Right cardiac atrium (tissue), 5 donors: ENCODE measurements at regions not wholly inside any gene's neighbourhood (a gene's known extent, or its start where the extent isn't known, plus 50 kb on each side); places are given as distances from the start of the nearest gene placed in this dataset.

Source experiments
- ATAC-seq, 2 donors: fragments of 200-7000 bp; cut with Tn5 transposase; one replicate each; pipeline versions ENCODE4 v1.8.0 to v1.9.1; 2020; ENCODE audit warnings: moderate library complexity in 2 of 2, mild to moderate bottlenecking in 1 of 2
- DNase-seq, 3 donors: peaks; one replicate each; pipeline ENCODE4 v3.0.0-alpha.2; 2020
- H3K27ac ChIP-seq: one replicate; pipeline ENCODE4 v1.5.1; 2013; ENCODE audit warnings: mild to moderate bottlenecking, low read length, control low read depth, moderate library complexity
- H3K27me3 ChIP-seq: one replicate; pipeline ENCODE4 v1.6.1; 2013; ENCODE audit not compliant: control insufficient read depth, insufficient read depth
- H3K4me1 ChIP-seq: one replicate; pipeline ENCODE4 v1.6.1; 2013; ENCODE audit warnings: low read length; ENCODE audit not compliant: control insufficient read depth, insufficient read depth
- H3K4me3 ChIP-seq: one replicate; pipeline ENCODE4 v1.5.1; 2013; ENCODE audit warnings: low read length, control low read depth
- H3K9me3 ChIP-seq: one replicate; pipeline ENCODE4 v1.6.1; 2013; ENCODE audit warnings: low read length; ENCODE audit not compliant: control insufficient read depth
- WGBS: extraction: QIAGEN DNeasy Blood & Tissue Kit; methylation state at CpG from one replicate; pipeline ENCODE4 v1.1.7; 2013; 5-methylcytosine and 5-hydroxymethylcytosine counted together
- intact Hi-C, 4 donors: fragments of 100-400 bp; cut with DNase I; formaldehyde crosslinking; loops; one replicate each; pipeline versions ENCODE4 v1.11.0 to v1.14.0; 2022 to 2023
- donor health status: healthy with polysubstance abuse.
- donor health status: DM: no; HTN: yes; CAD: no.
- donor health status: DM: no; HTN: no; CAD: no.
- donor health status: DM: no; HTN: yes; CAD: no; lungs with severe emphysema.
- donor health status: DM: yes; HTN: yes; CAD: no.

GRCh38 chr10:63744060-63744941 lies 223.1 kb downstream of the REEP3 start:
- DNase-seq: no peak
- intact Hi-C loops: no loop called here
- WGBS: 65% methylated on average over 5 of the region's 5 CpGs
- no peak overlapping the region for H3K4me3 ChIP-seq
- H3K27me3 ChIP-seq: no peaks in the 10 kb centered on the region
- no peak overlapping the region for H3K27ac ChIP-seq
- H3K9me3 ChIP-seq: no peaks in the 10 kb centered on the region
- no peaks in the 10 kb centered on the region for H3K4me1 ChIP-seq
- ATAC-seq: no peak

GRCh38 chr10:63749915-63750314 lies 228.7 kb downstream of the REEP3 start:
- DNase-seq (no peak), ATAC-seq (no peak)
- 54% methylated on average over 2 of the region's 2 CpGs for WGBS
- intact Hi-C loops: no loop called here
- no peaks in the 10 kb centered on the region for H3K9me3 ChIP-seq
- H3K27me3 ChIP-seq: no peaks in the 10 kb centered on the region
- H3K4me3 ChIP-seq: no peak overlapping the region
- H3K4me1 ChIP-seq: no peaks in the 10 kb centered on the region
- H3K27ac ChIP-seq: no peak overlapping the region

GRCh38 chr10:63751836-63752235 lies 230.6 kb downstream of the REEP3 start:
- Histone ChIP-seq H3K9me3 (no peaks in the 10 kb centered on the region), H3K27me3 (no peaks in the 10 kb centered on the region), H3K27ac (no peak overlapping the region), H3K4me3 (no peak overlapping the region), H3K4me1 (no peaks in the 10 kb centered on the region)
- ATAC-seq: no peak
- no peak for DNase-seq
- intact Hi-C loops: no loop called here

GRCh38 chr10:63752318-63752717 lies 231.1 kb downstream of the REEP3 start:
- no peak overlapping the region for H3K27ac ChIP-seq
- intact Hi-C loops: no loop called here
- no peaks in the 10 kb centered on the region for H3K4me1 ChIP-seq
- no peaks in the 10 kb centered on the region for H3K9me3 ChIP-seq
- 93% methylated on average over 6 of the region's 6 CpGs for WGBS
- no peak overlapping the region for H3K4me3 ChIP-seq
- DNase-seq: no peak
- no peaks in the 10 kb centered on the region for H3K27me3 ChIP-seq
- no peak for ATAC-seq

GRCh38 chr10:63753808-63754207 lies 232.6 kb downstream of the REEP3 start:
- no peaks in the 10 kb centered on the region for H3K27me3 ChIP-seq
- intact Hi-C loops: no loop called here
- H3K27ac ChIP-seq: no peak overlapping the region
- DNase-seq: no peak
- 69% methylated on average over 2 of the region's 2 CpGs for WGBS
- H3K4me1 ChIP-seq: no peaks in the 10 kb centered on the region
- no peaks in the 10 kb centered on the region for H3K9me3 ChIP-seq
- H3K4me3 ChIP-seq: no peak overlapping the region
- no peak for ATAC-seq

- intact Hi-C loops: no loop called here
- H3K27ac ChIP-seq: no peak overlapping the region
- no peak overlapping the region for H3K4me3 ChIP-seq
- H3K9me3 ChIP-seq: no peaks in the 10 kb centered on the region
- 98% methylated on average over 2 of the region's 2 CpGs for whole genome bisulfite sequencing
- ATAC-seq (no peak), DNase-seq (no peak)
- H3K4me1 ChIP-seq: no peaks in the 10 kb centered on the region
- no peaks in the 10 kb centered on the region for H3K27me3 ChIP-seq
These were observed 234.2 kb downstream of the REEP3 start for GRCh38 chr10:63755441-63755840.

- Histone ChIP-seq H3K4me3 (no peak overlapping the region), H3K27ac (no peak overlapping the region), H3K27me3 (no peaks in the 10 kb centered on the region), H3K9me3 (no peaks in the 10 kb centered on the region), H3K4me1 (no peaks in the 10 kb centered on the region)
- DNase-seq (no peak), ATAC-seq (no peak)
- WGBS: 61% methylated on average over 2 of the region's 2 CpGs
- intact Hi-C loops: no loop called here
These were observed 235.9 kb downstream of the REEP3 start for GRCh38 chr10:63757067-63757466.

- no peak overlapping the region for H3K27ac ChIP-seq
- no peak for DNase-seq
- ATAC-seq: peak; percentile 44 to 52
- no peak overlapping the region for H3K4me3 ChIP-seq
- WGBS: 51% methylated on average over 1 of the region's 1 CpG
- intact Hi-C loops: no loop called here
- no peaks in the 10 kb centered on the region for H3K9me3 ChIP-seq
- H3K4me1 ChIP-seq: no peaks in the 10 kb centered on the region
- H3K27me3 ChIP-seq: no peaks in the 10 kb centered on the region
These were observed 236.9 kb downstream of the REEP3 start for GRCh38 chr10:63758080-63758479.

GRCh38 chr10:63759335-63759734 lies 238.1 kb downstream of the REEP3 start:
- no peak overlapping the region for H3K4me3 ChIP-seq
- no peak overlapping the region for H3K27ac ChIP-seq
- WGBS: 54% methylated on average over 7 of the region's 7 CpGs
- H3K4me1 ChIP-seq: no peaks in the 10 kb centered on the region
- DNase-seq: peak in 2 of 3 donors; percentile 64 to 66
- peak; percentile 61 to 79 for ATAC-seq
- no peaks in the 10 kb centered on the region for H3K9me3 ChIP-seq
- intact Hi-C loops: no loop called here
- no peaks in the 10 kb centered on the region for H3K27me3 ChIP-seq

GRCh38 chr10:63760034-63760707 lies 239.0 kb downstream of the REEP3 start:
- Histone ChIP-seq H3K4me1 (no peaks in the 10 kb centered on the region), H3K27me3 (no peaks in the 10 kb centered on the region), H3K4me3 (no peak overlapping the region), H3K27ac (peak overlapping the region; percentile 39), H3K9me3 (no peaks in the 10 kb centered on the region)
- 55% methylated on average over 5 of the region's 5 CpGs for WGBS
- intact Hi-C loops: no loop called here
- DNase-seq (no peak), ATAC-seq (peak; percentile 34 to 66)

- no peak for DNase-seq
- intact Hi-C loops: no loop called here
- no peaks in the 10 kb centered on the region for H3K9me3 ChIP-seq
These were observed 239.5 kb downstream of the REEP3 start for GRCh38 chr10:63760708-63761047.

More at GRCh38 chr10:63760708-63761047, 239.5 kb downstream of the REEP3 start:
- no peaks in the 10 kb centered on the region for H3K27me3 ChIP-seq
- no peaks in the 10 kb centered on the region for H3K4me1 ChIP-seq
- H3K27ac ChIP-seq: no peak overlapping the region
- WGBS: 49% methylated on average over 1 of the region's 1 CpG
- no peak for ATAC-seq
- H3K4me3 ChIP-seq: no peak overlapping the region
